Forelimb muscle (tissue), 1 donor: ENCODE measurements at regions not wholly inside any gene's neighbourhood (a gene's known extent, or its start where the extent isn't known, plus 50 kb on each side); places are given as distances from the start of the nearest gene placed in this dataset.
"Not testable (repeated sequence)": the region's sequence is repeated elsewhere in the genome, so short reads cannot be mapped to it uniquely, and the experiment has no call there.

Source experiments
- DNase-seq: peaks from one replicate; pipeline ENCODE4 v3.0.0-alpha.2; 2013; ENCODE audit warnings: low read depth

- no peak for DNase-seq
These were observed 240.3 kb upstream of the BTBD3 start for GRCh38 chr20:11677428-11677827.

GRCh38 chr20:11677836-11678235, 239.9 kb upstream of the BTBD3 start:
- no peak for DNase-seq

- DNase-seq = no peak
These were observed 235.4 kb upstream of the BTBD3 start for GRCh38 chr20:11682285-11682684.

GRCh38 chr20:11686195-11686594, 231.5 kb upstream of the BTBD3 start:
- no peak for DNase-seq

GRCh38 chr20:11686820-11687543, 230.7 kb upstream of the BTBD3 start:
- no peak for DNase-seq

- no peak for DNase-seq
These were observed 230.0 kb upstream of the BTBD3 start for GRCh38 chr20:11687546-11688292.

GRCh38 chr20:11689262-11689661, 228.4 kb upstream of the BTBD3 start:
- no peak for DNase-seq

- no peak for DNase-seq
These were observed 225.9 kb upstream of the BTBD3 start for GRCh38 chr20:11691766-11692165.

GRCh38 chr20:11692567-11692966, 225.1 kb upstream of the BTBD3 start:
- DNase-seq = no peak

- DNase-seq = no peak
These were observed 223.2 kb upstream of the BTBD3 start for GRCh38 chr20:11694467-11694866.

GRCh38 chr20:11697055-11697454, 220.6 kb upstream of the BTBD3 start:
- DNase-seq = no peak

GRCh38 chr20:11697646-11698045, 220.0 kb upstream of the BTBD3 start:
- no peak for DNase-seq

GRCh38 chr20:11698124-11698523, 219.6 kb upstream of the BTBD3 start:
- DNase-seq = no peak

GRCh38 chr20:11700831-11701230, 216.9 kb upstream of the BTBD3 start:
- DNase-seq = no peak

GRCh38 chr20:11702721-11703518, 214.8 kb upstream of the BTBD3 start:
- DNase-seq = no peak

- DNase-seq = no peak
These were observed 212.2 kb upstream of the BTBD3 start for GRCh38 chr20:11705512-11705911.

GRCh38 chr20:11708223-11708622, 209.5 kb upstream of the BTBD3 start:
- DNase-seq = not testable (repeated sequence)

- DNase-seq = no peak
These were observed 206.5 kb upstream of the BTBD3 start for GRCh38 chr20:11711214-11711613.

- no peak for DNase-seq
These were observed 205.0 kb upstream of the BTBD3 start for GRCh38 chr20:11712639-11713160.

- no peak for DNase-seq
These were observed 202.8 kb upstream of the BTBD3 start for GRCh38 chr20:11714886-11715285.

GRCh38 chr20:11716239-11716944, 201.3 kb upstream of the BTBD3 start:
- DNase-seq = no peak

GRCh38 chr20:11716945-11717248, 200.8 kb upstream of the BTBD3 start:
- DNase-seq = no peak
